Calu3 (cell line): ENCODE measurements at regions not wholly inside any gene's neighbourhood (a gene's known extent, or its start where the extent isn't known, plus 50 kb on each side); places are given as distances from the start of the nearest gene placed in this dataset.

Source experiments
- BruUV-seq: library from RNA; stranded (reverse); fragments of 400-500 nt; replicated peaks from 2 replicates; lab custom pipeline; 2021; lab: Mats Ljungman, UMichigan
- CTCF ChIA-PET: fragments of 300-600 bp; sonication (Branson Sonifier 250); formaldehyde crosslinking; loops from one replicate; lab custom pipeline; 2022; ENCODE audit warnings: antibody characterized with exemption; lab: Charles Lee
- DNase-seq: peaks from one replicate; pipeline ENCODE4 v3.0.0; 2022
- H3K27ac Mint-ChIP-seq: one replicate; pipeline ENCODE4 v1.8.0; 2022; ENCODE audit warnings: mixed read lengths; ENCODE audit not compliant: unreplicated experiment
- H3K27me3 Mint-ChIP-seq: one replicate; pipeline ENCODE4 v1.8.0; 2022; ENCODE audit warnings: mixed read lengths; ENCODE audit not compliant: unreplicated experiment
- H3K36me3 Mint-ChIP-seq: one replicate; pipeline ENCODE4 v1.8.0; 2022; ENCODE audit warnings: mild to moderate bottlenecking, moderate library complexity, mixed read lengths; ENCODE audit not compliant: insufficient read depth, unreplicated experiment
- H3K4me1 Mint-ChIP-seq: one replicate; pipeline ENCODE4 v1.8.0; 2022; ENCODE audit warnings: mild to moderate bottlenecking, low read depth, mixed read lengths; ENCODE audit not compliant: unreplicated experiment
- H3K4me3 Mint-ChIP-seq: one replicate; pipeline ENCODE4 v1.8.0; 2022; ENCODE audit warnings: mild to moderate bottlenecking, low read depth, moderate library complexity, mixed read lengths; ENCODE audit not compliant: unreplicated experiment
- H3K9me3 Mint-ChIP-seq: one replicate; pipeline ENCODE4 v1.8.0; 2022; ENCODE audit warnings: low read depth, mixed read lengths; ENCODE audit not compliant: unreplicated experiment
- CTCF ChIP-seq: fragments of 200-600 bp; IDR thresholded peaks from one replicate; pipeline ENCODE4 v1.8.0; 2022; ENCODE audit warnings: antibody characterized with exemption; ENCODE audit not compliant: unreplicated experiment
- intact Hi-C: fragments of 100-400 bp; cut with micrococcal nuclease; formaldehyde crosslinking; loops from one replicate; pipeline ENCODE4 v1.10.0; 2022; ENCODE audit not compliant: unreplicated experiment

- Mint-ChIP-seq H3K27me3 (no peaks in the 10 kb centered on the region), H3K4me3 (no peak overlapping the region), H3K27ac (no peak overlapping the region), H3K36me3 (no peaks in the 10 kb centered on the region), H3K4me1 (no peaks in the 10 kb centered on the region), H3K9me3 (no peaks in the 10 kb centered on the region)
- no peak for TF ChIP-seq CTCF
- no TSS peak for BruUV-seq
- CTCF ChIA-PET = no interaction called here
- DNase-seq = no peak
- intact Hi-C loops = no loop called here
Measured at GRCh38 chr7:28240481-28240880, 59.9 kb upstream of the JAZF1 start.

DNA sequence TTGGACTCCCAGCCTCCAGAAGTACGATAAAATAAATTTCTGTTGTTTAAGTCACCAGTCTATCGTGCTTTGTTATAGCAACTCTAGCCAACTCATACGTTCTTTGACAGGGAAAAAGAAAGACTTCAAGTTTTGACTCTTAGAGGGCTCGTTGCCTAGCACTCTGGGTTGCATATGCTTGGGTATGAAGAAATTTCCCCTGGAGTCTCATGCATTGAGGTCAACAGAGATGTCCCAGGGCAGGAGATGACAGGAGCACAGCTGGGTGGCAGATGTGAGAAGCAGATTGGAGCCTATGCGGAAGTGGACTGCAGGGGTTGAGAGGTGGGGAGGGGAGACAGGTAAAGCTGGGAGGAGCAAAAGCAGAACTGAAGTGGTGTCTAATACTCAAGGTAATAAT lies 63.3 kb upstream of the JAZF1 start:
- no peak overlapping the region for H3K4me3 Mint-ChIP-seq
- no peaks in the 10 kb centered on the region for H3K27me3 Mint-ChIP-seq
- intact Hi-C loops = no loop called here
- H3K9me3 Mint-ChIP-seq = no peaks in the 10 kb centered on the region
- no peak for TF ChIP-seq CTCF
- no peak for DNase-seq
- CTCF ChIA-PET = no interaction called here
- BruUV-seq = no TSS peak
- no peaks in the 10 kb centered on the region for H3K4me1 Mint-ChIP-seq
- H3K27ac Mint-ChIP-seq = no peak overlapping the region
- H3K36me3 Mint-ChIP-seq = no peaks in the 10 kb centered on the region

GRCh38 chr7:28245123-28245878 lies 64.7 kb upstream of the JAZF1 start:
- H3K27me3 Mint-ChIP-seq = no peaks in the 10 kb centered on the region
- no peak overlapping the region for H3K4me3 Mint-ChIP-seq
- no peak for DNase-seq
- H3K9me3 Mint-ChIP-seq = no peaks in the 10 kb centered on the region
- H3K27ac Mint-ChIP-seq = no peak overlapping the region
- BruUV-seq = no TSS peak
- CTCF ChIA-PET = no interaction called here
- no peak for TF ChIP-seq CTCF
- no peaks in the 10 kb centered on the region for H3K4me1 Mint-ChIP-seq
- intact Hi-C loops = no loop called here
- H3K36me3 Mint-ChIP-seq = no peaks in the 10 kb centered on the region

GRCh38 chr7:28246921-28247461 lies 66.4 kb upstream of the JAZF1 start:
- CTCF ChIA-PET = interaction anchor here (0.7 kb wide), 1 partner anchor 1520 kb away, joined by 5 read pairs; no protein-coding TSS in a partner anchor

More at GRCh38 chr7:28246921-28247461, 66.4 kb upstream of the JAZF1 start:
- intact Hi-C loops = no loop called here
- no peaks in the 10 kb centered on the region for H3K9me3 Mint-ChIP-seq
- no peak for TF ChIP-seq CTCF
- H3K27me3 Mint-ChIP-seq = no peaks in the 10 kb centered on the region
- no TSS peak for BruUV-seq
- no peak for DNase-seq
- H3K36me3 Mint-ChIP-seq = no peaks in the 10 kb centered on the region
- no peaks in the 10 kb centered on the region for H3K4me1 Mint-ChIP-seq
- no peak overlapping the region for H3K4me3 Mint-ChIP-seq
- no peak overlapping the region for H3K27ac Mint-ChIP-seq
